Thyroid gland (tissue), 4 donors: ENCODE measurements at regions not wholly inside any gene's neighbourhood (a gene's known extent, or its start where the extent isn't known, plus 50 kb on each side); places are given as distances from the start of the nearest gene placed in this dataset.

Experiments used
- DNase-seq, 2 donors: peaks; one replicate each; pipeline ENCODE4 v3.0.0-alpha.2; 2019
- H3K27ac ChIP-seq, 3 donors: fragments of 200-600 bp; sonication (generic); 1 replicate in 2 of 3; 2 replicates in 1 of 3; pipeline ENCODE4 v1.5.1; 2016 to 2019; ENCODE audit warnings: mild to moderate bottlenecking in 1 of 3, moderate library complexity in 1 of 3
- H3K27me3 ChIP-seq: fragments of 200-600 bp; sonication (generic); one replicate; pipeline ENCODE4 v1.5.1; 2019
- H3K36me3 ChIP-seq, 2 donors: fragments of 200-600 bp; sonication (generic); one replicate each; pipeline ENCODE4 v1.5.1; 2016 to 2019
- H3K4me1 ChIP-seq, 2 donors: fragments of 200-600 bp; sonication (generic); one replicate each; pipeline ENCODE4 v1.5.1; 2017 to 2019
- H3K4me3 ChIP-seq, 3 donors: fragments of 200-600 bp; sonication (generic); replicated peaks in 1 of 3; 1 replicate in 2 of 3; 2 replicates in 1 of 3; pipeline ENCODE4 v1.5.1; 2016; ENCODE audit warnings: mild to moderate bottlenecking in 1 of 3
- H3K9me3 ChIP-seq: fragments of 200-600 bp; sonication (generic); one replicate; pipeline ENCODE4 v1.5.1; 2017
- POLR2A ChIP-seq, 2 donors: fragments of 450-650 bp; IDR thresholded peaks; one replicate each; pipeline ENCODE4 v1.6.1; 2017; ENCODE audit warnings: antibody characterized with exemption in 2 of 2, mild to moderate bottlenecking in 2 of 2, moderate library complexity in 1 of 2
- WGBS, 2 donors: methylation state at CpG; one replicate each; pipeline ENCODE4 v1.1.5; 2017; 5-methylcytosine and 5-hydroxymethylcytosine counted together
- intact Hi-C: fragments of 100-400 bp; cut with DNase I; formaldehyde crosslinking; loops from one replicate; pipeline ENCODE4 v1.15.1; 2023
- TF ChIP-seq, protein P1 (sequence below), 6 experiments: fragments of 200-600 bp in 3 of 6; fragments of 450-650 bp in 3 of 6; sonication (generic) in 3 of 6; IDR thresholded peaks; one replicate each; pipeline ENCODE4 v1.5.1; 2016 to 2019; ENCODE audit warnings: antibody characterized with exemption in 6 of 6, mild to moderate bottlenecking in 2 of 6, inconsistent platforms in 1 of 6, moderate library complexity in 1 of 6

DNA sequence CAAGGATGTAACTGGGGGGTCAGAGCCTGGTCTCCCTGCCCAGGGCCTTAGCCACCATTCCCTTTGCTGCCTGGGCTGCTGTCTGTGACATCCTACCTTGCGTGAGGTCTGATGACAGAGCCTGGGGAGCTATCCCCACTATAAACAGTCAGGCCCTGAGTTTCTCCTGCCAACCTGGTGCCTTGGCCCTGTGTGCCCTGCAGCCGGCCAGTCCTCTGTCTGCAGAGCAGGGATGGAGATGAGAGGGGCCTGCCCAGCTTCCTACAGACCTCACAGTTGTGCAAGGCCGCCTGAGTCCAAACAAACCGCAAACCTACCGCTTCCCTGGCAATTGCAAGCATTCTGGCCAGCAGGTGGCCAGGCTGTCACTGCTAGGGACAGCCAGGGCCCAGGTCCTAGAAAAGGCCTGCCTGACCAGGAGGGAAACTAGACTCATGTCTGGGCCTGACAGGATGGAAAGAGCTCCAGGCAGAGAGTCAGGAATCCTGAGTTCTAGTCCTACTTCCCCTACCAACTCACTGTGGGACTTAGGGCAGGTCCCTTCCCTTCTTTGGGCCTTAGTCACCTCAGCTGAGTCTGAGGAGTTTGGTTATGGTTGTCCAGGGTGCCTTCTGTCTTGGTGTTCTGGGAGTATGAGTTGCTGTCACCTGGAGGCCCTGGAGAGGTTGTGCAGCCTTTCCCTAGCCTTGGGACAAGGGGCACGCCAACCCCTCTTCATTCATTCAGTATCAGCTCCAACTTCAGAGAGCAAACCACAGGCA, 86.2 kb downstream of the VEGFA start:
- H3K36me3 ChIP-seq: no peaks in the 10 kb centered on the region
- peaks cover 16 to 28% of the 10 kb centered on the region in 2 donors for H3K4me1 ChIP-seq
- H3K27me3 ChIP-seq: no peaks in the 10 kb centered on the region
- H3K9me3 ChIP-seq: no peaks in the 10 kb centered on the region
- peak; percentile 73 to 75 for DNase-seq
- intact Hi-C loops: no loop called here
- peak overlapping the region; percentile 14 to 40 (median 39) for H3K27ac ChIP-seq
- H3K4me3 ChIP-seq: no peak overlapping the region
- WGBS, 2 donors: 73 to 78% methylated on average over 4 to 5 of the region's 6 CpGs
- TF ChIP-seq, protein P1, sequence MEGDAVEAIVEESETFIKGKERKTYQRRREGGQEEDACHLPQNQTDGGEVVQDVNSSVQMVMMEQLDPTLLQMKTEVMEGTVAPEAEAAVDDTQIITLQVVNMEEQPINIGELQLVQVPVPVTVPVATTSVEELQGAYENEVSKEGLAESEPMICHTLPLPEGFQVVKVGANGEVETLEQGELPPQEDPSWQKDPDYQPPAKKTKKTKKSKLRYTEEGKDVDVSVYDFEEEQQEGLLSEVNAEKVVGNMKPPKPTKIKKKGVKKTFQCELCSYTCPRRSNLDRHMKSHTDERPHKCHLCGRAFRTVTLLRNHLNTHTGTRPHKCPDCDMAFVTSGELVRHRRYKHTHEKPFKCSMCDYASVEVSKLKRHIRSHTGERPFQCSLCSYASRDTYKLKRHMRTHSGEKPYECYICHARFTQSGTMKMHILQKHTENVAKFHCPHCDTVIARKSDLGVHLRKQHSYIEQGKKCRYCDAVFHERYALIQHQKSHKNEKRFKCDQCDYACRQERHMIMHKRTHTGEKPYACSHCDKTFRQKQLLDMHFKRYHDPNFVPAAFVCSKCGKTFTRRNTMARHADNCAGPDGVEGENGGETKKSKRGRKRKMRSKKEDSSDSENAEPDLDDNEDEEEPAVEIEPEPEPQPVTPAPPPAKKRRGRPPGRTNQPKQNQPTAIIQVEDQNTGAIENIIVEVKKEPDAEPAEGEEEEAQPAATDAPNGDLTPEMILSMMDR (IDR thresholded peaks at IDR 0.05): peak in 4 of 6 experiments; percentile 40 to 69 (median 58)
- TF ChIP-seq POLR2A (IDR thresholded peaks at IDR 0.05): no peak

GRCh38 chr6:43855247-43855646, 85.2 kb downstream of the VEGFA start:
- DNase-seq: no peak
- Histone ChIP-seq H3K4me1 (peaks cover 10 to 22% of the 10 kb centered on the region in 2 donors), H3K9me3 (no peaks in the 10 kb centered on the region), H3K36me3 (no peaks in the 10 kb centered on the region), H3K4me3 (no peak overlapping the region), H3K27me3 (no peaks in the 10 kb centered on the region), H3K27ac (no peak overlapping the region)
- no peak for TF ChIP-seq POLR2A (IDR thresholded peaks at IDR 0.05)
- TF ChIP-seq, protein P1 (IDR thresholded peaks at IDR 0.05): no peak
- WGBS, 2 donors: 88 to 94% methylated on average over 6 of the region's 6 CpGs
- intact Hi-C loops: no loop called here

- Histone ChIP-seq H3K4me3 (no peak overlapping the region), H3K27ac (peak overlapping the region in 2 of 3 donors; percentile 25 to 56), H3K27me3 (no peaks in the 10 kb centered on the region), H3K9me3 (no peaks in the 10 kb centered on the region), H3K4me1 (peaks cover 6 to 12% of the 10 kb centered on the region in 2 donors), H3K36me3 (no peaks in the 10 kb centered on the region)
- intact Hi-C loops: no loop called here
- WGBS, 2 donors: 69 to 76% methylated on average over 5 of the region's 5 CpGs
- DNase-seq: peak; percentile 48 to 61
- TF ChIP-seq, protein P1 (IDR thresholded peaks at IDR 0.05): peak in 1 of 6 experiments; percentile 2
- no peak for TF ChIP-seq POLR2A (IDR thresholded peaks at IDR 0.05)
Observed at GRCh38 chr6:43853066-43853650, 83.1 kb downstream of the VEGFA start.

DNA sequence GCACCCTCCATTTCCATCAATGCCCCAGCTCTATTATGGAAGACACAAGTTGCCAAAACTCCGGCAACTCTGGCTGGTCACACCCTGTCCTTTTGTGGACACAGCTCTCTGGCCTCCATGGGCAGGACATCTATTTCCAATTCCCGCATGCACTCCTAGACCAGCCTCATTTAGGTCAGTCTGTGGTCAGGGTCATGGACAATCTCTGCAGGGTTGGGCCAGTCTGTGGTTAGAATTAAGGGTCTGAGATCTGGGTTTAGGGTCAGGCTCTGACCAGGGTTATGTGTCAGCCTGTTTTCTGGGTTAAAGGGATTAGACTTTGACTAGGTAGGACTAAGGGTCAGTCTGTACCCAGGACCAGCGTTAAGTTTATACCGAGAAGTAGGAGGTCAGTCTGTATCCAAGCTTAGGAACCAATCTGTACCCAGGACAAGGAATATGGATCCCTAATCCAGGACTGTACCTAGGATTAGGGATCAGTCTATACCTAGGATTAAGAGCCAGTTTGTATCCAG, 82.4 kb downstream of the VEGFA start:
- DNase-seq: no peak
- Histone ChIP-seq H3K4me1 (peaks cover 6 to 12% of the 10 kb centered on the region in 2 donors), H3K4me3 (no peak overlapping the region), H3K36me3 (no peaks in the 10 kb centered on the region), H3K9me3 (no peaks in the 10 kb centered on the region), H3K27me3 (no peaks in the 10 kb centered on the region), H3K27ac (peak overlapping the region in 1 of 3 donors; percentile 23)
- no peak for TF ChIP-seq POLR2A (IDR thresholded peaks at IDR 0.05)
- TF ChIP-seq, protein P1 (IDR thresholded peaks at IDR 0.05): no peak
- intact Hi-C loops: no loop called here
- 93 to 95% methylated on average over 4 of the region's 4 CpGs for WGBS, 2 donors
